ENCODE measurements at regions not wholly inside any gene's neighbourhood (a gene's known extent, or its start where the extent isn't known, plus 50 kb on each side); places are given as distances from the start of the nearest gene placed in this dataset.

DNA sequence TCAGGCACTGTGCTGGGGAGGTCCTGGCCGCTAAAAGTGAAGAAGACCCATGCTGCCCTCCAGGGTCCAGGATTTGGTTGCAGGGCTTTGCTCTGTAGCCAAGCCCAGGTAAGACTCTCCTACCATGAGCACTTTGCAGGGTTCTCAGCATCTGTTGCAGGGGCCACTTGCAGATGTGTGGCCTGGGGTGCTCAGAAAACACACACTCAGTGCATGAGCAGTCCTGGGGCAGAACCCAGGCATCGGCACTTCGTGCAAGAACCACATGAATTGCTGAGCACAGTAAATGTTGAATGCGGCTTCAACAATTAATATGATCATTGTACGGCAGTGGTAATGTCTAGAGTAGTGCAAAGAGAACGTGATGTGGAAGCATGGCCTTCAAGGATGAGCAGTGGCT, 98.5 kb upstream of the SMIM21 start:
- TF ChIP-seq, protein P1, sequence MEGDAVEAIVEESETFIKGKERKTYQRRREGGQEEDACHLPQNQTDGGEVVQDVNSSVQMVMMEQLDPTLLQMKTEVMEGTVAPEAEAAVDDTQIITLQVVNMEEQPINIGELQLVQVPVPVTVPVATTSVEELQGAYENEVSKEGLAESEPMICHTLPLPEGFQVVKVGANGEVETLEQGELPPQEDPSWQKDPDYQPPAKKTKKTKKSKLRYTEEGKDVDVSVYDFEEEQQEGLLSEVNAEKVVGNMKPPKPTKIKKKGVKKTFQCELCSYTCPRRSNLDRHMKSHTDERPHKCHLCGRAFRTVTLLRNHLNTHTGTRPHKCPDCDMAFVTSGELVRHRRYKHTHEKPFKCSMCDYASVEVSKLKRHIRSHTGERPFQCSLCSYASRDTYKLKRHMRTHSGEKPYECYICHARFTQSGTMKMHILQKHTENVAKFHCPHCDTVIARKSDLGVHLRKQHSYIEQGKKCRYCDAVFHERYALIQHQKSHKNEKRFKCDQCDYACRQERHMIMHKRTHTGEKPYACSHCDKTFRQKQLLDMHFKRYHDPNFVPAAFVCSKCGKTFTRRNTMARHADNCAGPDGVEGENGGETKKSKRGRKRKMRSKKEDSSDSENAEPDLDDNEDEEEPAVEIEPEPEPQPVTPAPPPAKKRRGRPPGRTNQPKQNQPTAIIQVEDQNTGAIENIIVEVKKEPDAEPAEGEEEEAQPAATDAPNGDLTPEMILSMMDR (conservative IDR thresholded peaks at IDR 0.05): no peak
- no peak for TF ChIP-seq EZH2 (IDR thresholded peaks at IDR 0.05; ENCODE audit: low read depth)
